MCF 10A (cell line): ENCODE measurements at regions not wholly inside any gene's neighbourhood (a gene's known extent, or its start where the extent isn't known, plus 50 kb on each side); places are given as distances from the start of the nearest gene placed in this dataset.
A peak's percentile ranks its signal among the peaks of the same experiment; 100 is the strongest.

Source experiments
- BruUV-seq: library from RNA; stranded (reverse); fragments of 400-500 nt; replicated peaks from 2 replicates; lab custom pipeline; 2021; lab: Mats Ljungman, UMichigan
- CTCF ChIA-PET: fragments of 300-600 bp; sonication (Branson Sonifier 250); formaldehyde crosslinking; extraction: SDS; loops from one replicate; lab custom pipeline; 2021; ENCODE audit warnings: antibody characterized with exemption, inconsistent platforms; lab: Yijun Ruan, JAX
- POLR2A ChIA-PET: fragments of 300-600, 350-650 bp; sonication (Branson Sonifier 250); formaldehyde crosslinking; extraction: SDS; loops from one replicate; lab custom pipeline; 2020; ENCODE audit warnings: antibody characterized with exemption, inconsistent platforms; lab: Yijun Ruan, JAX
- DNase-seq: peaks from one replicate; pipeline ENCODE4 v3.0.0-alpha.2; 2018; ENCODE audit not compliant: unreplicated experiment
- H3K27ac Mint-ChIP-seq: one replicate; pipeline ENCODE4 v1.8.0; 2022; ENCODE audit warnings: mild to moderate bottlenecking, low read depth, mixed read lengths; ENCODE audit not compliant: unreplicated experiment
- H3K27me3 Mint-ChIP-seq: one replicate; pipeline ENCODE4 v1.8.0; 2022; ENCODE audit warnings: mixed read lengths; ENCODE audit not compliant: insufficient read depth, unreplicated experiment
- H3K36me3 Mint-ChIP-seq: one replicate; pipeline ENCODE4 v1.8.0; 2022; ENCODE audit warnings: mild to moderate bottlenecking, moderate library complexity, mixed read lengths; ENCODE audit not compliant: insufficient read depth, unreplicated experiment
- H3K4me1 Mint-ChIP-seq: one replicate; pipeline ENCODE4 v1.8.0; 2022; ENCODE audit warnings: mixed read lengths; ENCODE audit not compliant: insufficient read depth, unreplicated experiment
- H3K4me3 Mint-ChIP-seq: one replicate; pipeline ENCODE4 v1.8.0; 2022; ENCODE audit warnings: mild to moderate bottlenecking, moderate library complexity, mixed read lengths; ENCODE audit not compliant: unreplicated experiment
- H3K9me3 Mint-ChIP-seq: one replicate; pipeline ENCODE4 v1.8.0; 2022; ENCODE audit warnings: mixed read lengths; ENCODE audit not compliant: unreplicated experiment
- intact Hi-C: fragments of 100-400 bp; cut with micrococcal nuclease; formaldehyde crosslinking; loops from 2 replicates; pipeline ENCODE4 v1.14.1; 2022
- TF ChIP-seq, protein P1 (sequence below): fragments of 200-600 bp; IDR thresholded peaks from one replicate; pipeline ENCODE4 v1.8.0; 2022; ENCODE audit warnings: antibody characterized with exemption, mild to moderate bottlenecking; ENCODE audit not compliant: unreplicated experiment

DNA sequence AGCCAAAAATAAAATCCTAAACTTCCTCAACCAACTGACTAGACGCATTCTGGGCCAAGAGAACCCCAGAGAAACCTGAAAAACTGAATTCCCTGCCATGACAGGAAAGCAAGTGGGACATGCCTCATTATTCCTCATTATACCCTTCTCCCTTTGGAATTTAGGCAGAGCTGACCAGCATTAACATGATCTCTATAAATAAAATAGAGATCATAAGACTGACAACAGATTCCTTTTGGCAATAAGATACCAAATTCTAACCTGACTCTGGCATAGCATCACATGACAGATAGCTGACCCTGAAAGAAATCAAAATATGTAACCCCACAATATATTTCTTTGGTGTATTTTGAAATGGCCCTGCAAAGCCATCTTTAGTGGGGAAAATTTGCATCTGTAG lies 277.8 kb upstream of the SLC14A2 start:
- H3K9me3 Mint-ChIP-seq = no peaks in the 10 kb centered on the region
- TF ChIP-seq, protein P1, sequence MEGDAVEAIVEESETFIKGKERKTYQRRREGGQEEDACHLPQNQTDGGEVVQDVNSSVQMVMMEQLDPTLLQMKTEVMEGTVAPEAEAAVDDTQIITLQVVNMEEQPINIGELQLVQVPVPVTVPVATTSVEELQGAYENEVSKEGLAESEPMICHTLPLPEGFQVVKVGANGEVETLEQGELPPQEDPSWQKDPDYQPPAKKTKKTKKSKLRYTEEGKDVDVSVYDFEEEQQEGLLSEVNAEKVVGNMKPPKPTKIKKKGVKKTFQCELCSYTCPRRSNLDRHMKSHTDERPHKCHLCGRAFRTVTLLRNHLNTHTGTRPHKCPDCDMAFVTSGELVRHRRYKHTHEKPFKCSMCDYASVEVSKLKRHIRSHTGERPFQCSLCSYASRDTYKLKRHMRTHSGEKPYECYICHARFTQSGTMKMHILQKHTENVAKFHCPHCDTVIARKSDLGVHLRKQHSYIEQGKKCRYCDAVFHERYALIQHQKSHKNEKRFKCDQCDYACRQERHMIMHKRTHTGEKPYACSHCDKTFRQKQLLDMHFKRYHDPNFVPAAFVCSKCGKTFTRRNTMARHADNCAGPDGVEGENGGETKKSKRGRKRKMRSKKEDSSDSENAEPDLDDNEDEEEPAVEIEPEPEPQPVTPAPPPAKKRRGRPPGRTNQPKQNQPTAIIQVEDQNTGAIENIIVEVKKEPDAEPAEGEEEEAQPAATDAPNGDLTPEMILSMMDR = no peak
- no peak overlapping the region for H3K27ac Mint-ChIP-seq
- no peaks in the 10 kb centered on the region for H3K36me3 Mint-ChIP-seq
- no peak for DNase-seq
- no TSS peak for BruUV-seq
- no peaks in the 10 kb centered on the region for H3K27me3 Mint-ChIP-seq
- peaks cover 23% of the 10 kb centered on the region for H3K4me1 Mint-ChIP-seq
- no peak overlapping the region for H3K4me3 Mint-ChIP-seq
- intact Hi-C loops = no loop called here
- ChIA-PET CTCF (interaction anchor here (0.7 to 1.0 kb wide), 2 partner anchors 125 to 283 kb away, joined by 3 read pairs; no protein-coding TSS in a partner anchor), POLR2A (no interaction called here)

DNA sequence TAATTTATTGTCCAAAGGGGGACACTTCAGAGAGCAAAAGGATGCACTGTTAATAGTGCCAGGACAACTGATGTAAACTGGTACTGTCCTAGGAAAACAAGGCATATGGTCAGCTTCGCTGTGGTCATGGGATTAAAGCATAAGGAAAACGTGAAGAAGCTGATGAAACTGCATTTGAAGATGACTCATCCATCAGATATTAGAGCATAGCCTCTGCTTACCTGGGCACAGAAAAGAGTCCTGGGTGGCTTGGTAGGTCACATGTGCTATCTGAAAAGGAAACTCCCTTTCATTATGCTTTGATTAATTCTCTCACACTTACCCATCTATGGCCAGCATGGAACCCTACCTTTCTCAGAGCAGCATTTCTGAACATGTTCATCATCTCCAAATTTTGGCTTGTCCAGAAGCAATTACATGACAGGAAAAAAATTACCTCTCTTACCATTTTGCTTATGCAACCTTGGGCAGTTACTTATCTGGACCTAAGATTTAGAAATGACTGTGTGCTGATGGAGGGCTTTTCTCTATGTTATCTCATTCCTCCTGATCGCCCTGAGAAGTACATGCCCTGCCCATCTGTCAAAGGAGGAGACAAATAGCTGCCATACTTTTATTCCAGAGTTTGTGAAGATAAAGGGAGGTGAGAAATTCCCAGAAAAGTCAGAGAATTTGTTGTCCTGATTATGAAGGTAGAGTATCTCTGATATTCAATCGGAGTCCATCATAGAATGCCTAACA lies 275.3 kb upstream of the SLC14A2 start:
- TF ChIP-seq, protein P1 = no peak
- ChIA-PET CTCF (interaction anchor here (0.7 to 1.2 kb wide), 2 partner anchors 46 to 127 kb away, joined by 3 read pairs; no protein-coding TSS in a partner anchor), POLR2A (interaction anchor here (1.2 kb wide), 1 partner anchor 122 kb away, joined by 3 read pairs; no protein-coding TSS in a partner anchor)
- peaks cover 22% of the 10 kb centered on the region for H3K4me1 Mint-ChIP-seq
- H3K36me3 Mint-ChIP-seq = no peaks in the 10 kb centered on the region
- peak; percentile 55 for DNase-seq
- no peak overlapping the region for H3K27ac Mint-ChIP-seq
- H3K9me3 Mint-ChIP-seq = no peaks in the 10 kb centered on the region
- BruUV-seq = no TSS peak
- intact Hi-C loops = no loop called here
- H3K4me3 Mint-ChIP-seq = no peak overlapping the region
- H3K27me3 Mint-ChIP-seq = no peaks in the 10 kb centered on the region

DNA sequence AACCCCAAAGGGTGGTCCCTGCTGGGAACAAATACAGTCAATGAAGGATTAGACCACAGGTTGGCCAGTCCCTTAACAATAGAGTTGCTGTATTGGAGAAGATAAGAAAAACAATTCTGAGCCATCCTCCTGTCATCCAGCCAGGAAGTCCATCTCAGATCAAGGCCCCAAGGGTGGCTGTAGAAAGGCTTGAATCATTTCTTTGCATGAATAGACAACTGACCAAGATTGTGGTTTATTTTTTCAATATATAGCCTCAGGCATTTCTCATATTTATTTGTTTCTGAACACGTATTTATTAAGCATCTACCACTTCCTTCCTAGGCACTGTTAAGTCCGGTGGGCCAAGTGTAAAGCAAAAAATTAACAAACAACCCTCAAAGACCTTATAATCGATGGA lies 274.4 kb upstream of the SLC14A2 start:
- H3K4me3 Mint-ChIP-seq = no peak overlapping the region
- TF ChIP-seq, protein P1 = no peak
- no peak for DNase-seq
- no peak overlapping the region for H3K27ac Mint-ChIP-seq
- POLR2A ChIA-PET = interaction anchor here (0.5 kb wide), 1 partner anchor 65 kb away, joined by 3 read pairs; no protein-coding TSS in a partner anchor
- no peaks in the 10 kb centered on the region for H3K9me3 Mint-ChIP-seq
- CTCF ChIA-PET = interaction anchor here (0.7 kb wide), 1 partner anchor 128 kb away, joined by 3 read pairs; no protein-coding TSS in a partner anchor
- peaks cover 13% of the 10 kb centered on the region for H3K4me1 Mint-ChIP-seq
- H3K36me3 Mint-ChIP-seq = no peaks in the 10 kb centered on the region
- H3K27me3 Mint-ChIP-seq = no peaks in the 10 kb centered on the region
- intact Hi-C loops = no loop called here
- no TSS peak for BruUV-seq

DNA sequence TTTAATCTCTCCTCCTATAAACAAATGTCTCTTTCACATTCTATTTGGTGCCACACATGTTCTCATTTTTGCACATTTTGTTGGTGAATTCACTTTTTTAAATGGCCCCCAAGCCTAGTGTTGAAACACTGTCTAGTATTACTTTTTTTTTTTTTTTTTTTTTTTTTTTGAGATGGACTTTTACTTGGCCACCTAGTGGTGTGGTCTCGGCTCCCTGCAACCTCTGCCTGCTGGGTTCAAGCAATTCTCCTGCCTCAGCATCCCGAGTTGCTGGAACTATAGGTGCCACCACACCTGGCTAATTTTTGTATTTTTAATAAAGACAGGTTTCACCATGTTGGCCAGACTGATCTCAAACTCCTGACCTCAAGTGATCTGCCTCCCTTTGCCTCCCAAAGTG lies 273.8 kb upstream of the SLC14A2 start:
- POLR2A ChIA-PET = interaction anchor here (0.5 kb wide), 1 partner anchor 66 kb away, joined by 3 read pairs; no protein-coding TSS in a partner anchor
- no peaks in the 10 kb centered on the region for H3K27me3 Mint-ChIP-seq
- intact Hi-C loops = no loop called here
- no peak for DNase-seq
- TF ChIP-seq, protein P1 = no peak
- H3K36me3 Mint-ChIP-seq = no peaks in the 10 kb centered on the region
- H3K4me1 Mint-ChIP-seq = peaks cover 11% of the 10 kb centered on the region
- no peak overlapping the region for H3K27ac Mint-ChIP-seq
- no peak overlapping the region for H3K4me3 Mint-ChIP-seq
- CTCF ChIA-PET = no interaction called here
- BruUV-seq = no TSS peak
- no peaks in the 10 kb centered on the region for H3K9me3 Mint-ChIP-seq
